ENCODE measurements at regions not wholly inside any gene's neighbourhood (a gene's known extent, or its start where the extent isn't known, plus 50 kb on each side); places are given as distances from the start of the nearest gene placed in this dataset.

DNA sequence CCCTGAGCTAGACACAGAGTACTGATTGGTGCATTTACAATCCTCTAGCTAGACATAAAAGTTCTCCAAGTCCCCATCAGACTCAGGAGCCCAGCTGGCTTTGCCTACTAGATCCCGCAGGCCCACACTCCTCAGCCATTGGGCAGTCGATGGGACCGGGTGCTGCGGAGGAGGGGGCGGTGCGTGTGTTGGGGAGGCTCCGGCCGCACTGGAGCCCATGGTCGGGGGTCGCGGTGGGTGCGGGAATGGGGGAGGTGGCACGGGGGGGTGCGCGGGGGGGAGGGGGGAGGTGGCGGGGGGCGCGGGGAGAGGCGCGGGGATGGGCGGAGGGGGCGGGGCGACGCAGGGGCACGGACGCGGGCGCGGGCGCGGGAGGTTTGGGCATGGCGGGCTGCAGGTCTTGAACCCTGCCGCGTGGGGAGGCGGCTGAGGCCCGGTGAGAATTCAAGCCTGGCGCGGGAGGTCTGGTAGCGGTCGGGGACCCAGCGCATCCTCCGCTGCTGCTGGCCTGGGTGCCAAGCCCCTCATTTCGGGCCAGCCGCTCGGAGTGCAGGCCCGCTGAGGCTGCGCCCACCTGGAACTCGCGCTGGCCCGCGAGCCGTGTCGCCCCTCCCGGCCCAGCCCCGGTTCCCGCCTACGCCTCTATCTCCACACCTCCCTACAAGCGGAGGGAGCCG is 674.1 kb downstream of the SLITRK5 start:
- DNase-seq: no peak
- H3K9me3 ChIP-seq (replicated peaks): peaks cover 37% of the 10 kb centered on the region
- H3K27me3 ChIP-seq (ENCODE audit: low read depth): no peaks in the 10 kb centered on the region
- intact Hi-C loops (cut with micrococcal nuclease): no loop called here
- H3K36me3 ChIP-seq: no peaks in the 10 kb centered on the region
- H3K27ac ChIP-seq (replicated peaks): no peak overlapping the region
- TF ChIP-seq CTCF (IDR thresholded peaks at IDR 0.05; ENCODE audit: borderline replicate concordance): no peak
- no peaks in the 10 kb centered on the region for H3K4me1 ChIP-seq
- no peak overlapping the region for H3K4me3 ChIP-seq

DNA sequence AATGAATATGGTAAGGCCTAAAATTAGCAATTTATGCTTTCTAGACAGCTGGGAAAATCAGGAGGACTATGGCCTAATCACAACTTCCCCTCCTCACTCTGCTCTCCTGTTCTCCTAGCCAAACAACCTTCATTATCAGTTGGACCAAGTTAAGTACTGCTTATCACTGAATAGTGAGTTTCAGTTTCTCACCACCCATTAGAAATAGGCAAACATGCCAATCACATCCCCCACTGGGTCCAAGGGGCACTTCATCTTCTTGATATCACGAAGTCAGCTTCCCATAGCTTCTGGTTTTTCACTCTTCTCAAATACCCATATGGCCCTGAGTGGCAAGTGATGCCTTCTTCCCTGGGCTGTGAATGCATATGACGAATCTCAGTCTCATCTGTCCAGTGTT is 689.6 kb downstream of the SLITRK5 start:
- DNase-seq: no peak
- Histone ChIP-seq H3K4me1 (no peaks in the 10 kb centered on the region), H3K27me3 (ENCODE audit: low read depth) (no peaks in the 10 kb centered on the region), H3K36me3 (no peaks in the 10 kb centered on the region), H3K4me3 (no peak overlapping the region), H3K9me3 (replicated peaks) (peaks cover 6% of the 10 kb centered on the region), H3K27ac (replicated peaks) (no peak overlapping the region)
- no peak for TF ChIP-seq CTCF (IDR thresholded peaks at IDR 0.05; ENCODE audit: borderline replicate concordance)
- intact Hi-C loops (cut with micrococcal nuclease): no loop called here

GRCh38 chr13:88369866-88370265 is 698.7 kb downstream of the SLITRK5 start:
- intact Hi-C loops (cut with micrococcal nuclease): no loop called here

GRCh38 chr13:88376760-88377388 is 705.7 kb downstream of the SLITRK5 start:
- intact Hi-C loops (cut with micrococcal nuclease): no loop called here
- TF ChIP-seq CTCF (IDR thresholded peaks at IDR 0.05; ENCODE audit: borderline replicate concordance): no peak

More at GRCh38 chr13:88369866-88370265, 698.7 kb downstream of the SLITRK5 start:
- Histone ChIP-seq H3K9me3 (replicated peaks) (peaks cover 11% of the 10 kb centered on the region), H3K4me3 (no peak overlapping the region), H3K27me3 (ENCODE audit: low read depth) (no peaks in the 10 kb centered on the region), H3K4me1 (no peaks in the 10 kb centered on the region), H3K36me3 (no peaks in the 10 kb centered on the region), H3K27ac (replicated peaks) (no peak overlapping the region)
- no peak for TF ChIP-seq CTCF (IDR thresholded peaks at IDR 0.05; ENCODE audit: borderline replicate concordance)
- no peak for DNase-seq

DNA sequence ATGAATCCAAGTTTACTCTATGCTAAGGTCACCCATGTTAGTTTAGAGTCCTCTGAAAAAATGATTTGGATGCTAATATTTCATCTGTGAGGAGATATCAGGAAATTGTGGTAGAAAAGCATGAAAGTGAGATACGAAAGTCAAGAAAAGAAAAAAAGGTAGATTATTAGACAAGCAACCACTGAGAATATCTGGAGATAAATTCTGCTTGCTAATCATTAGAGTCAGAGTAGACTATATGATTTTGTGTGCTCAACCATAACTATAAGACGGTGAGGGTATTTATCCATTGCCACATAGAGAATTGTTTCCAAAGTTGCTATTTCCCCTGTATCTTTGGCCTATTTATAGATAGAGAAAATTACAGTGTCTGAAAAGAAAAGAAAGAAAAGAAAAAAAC is 706.7 kb downstream of the SLITRK5 start:
- intact Hi-C loops (cut with micrococcal nuclease): no loop called here
- TF ChIP-seq CTCF (IDR thresholded peaks at IDR 0.05; ENCODE audit: borderline replicate concordance): no peak

More at GRCh38 chr13:88376760-88377388, 705.7 kb downstream of the SLITRK5 start:
- Histone ChIP-seq H3K27ac (replicated peaks) (no peak overlapping the region), H3K9me3 (replicated peaks) (peaks cover 11% of the 10 kb centered on the region), H3K27me3 (ENCODE audit: low read depth) (no peaks in the 10 kb centered on the region), H3K36me3 (no peaks in the 10 kb centered on the region), H3K4me3 (no peak overlapping the region), H3K4me1 (no peaks in the 10 kb centered on the region)
- DNase-seq: no peak

More for the DNA sequence above, 706.7 kb downstream of the SLITRK5 start:
- H3K27me3 ChIP-seq (ENCODE audit: low read depth): no peaks in the 10 kb centered on the region
- H3K9me3 ChIP-seq (replicated peaks): peaks cover 11% of the 10 kb centered on the region
- no peaks in the 10 kb centered on the region for H3K4me1 ChIP-seq
- H3K4me3 ChIP-seq: no peak overlapping the region
- H3K36me3 ChIP-seq: no peaks in the 10 kb centered on the region
- no peak overlapping the region for H3K27ac ChIP-seq (replicated peaks)
- DNase-seq: no peak

Measured in left ventricle myocardium inferior (tissue), 1 donor.